Peyer's patch (tissue), 4 donors: ENCODE measurements at regions not wholly inside any gene's neighbourhood (a gene's known extent, or its start where the extent isn't known, plus 50 kb on each side); places are given as distances from the start of the nearest gene placed in this dataset.

Experiments used
- POLR2A ChIP-seq, 2 donors: fragments of 450-650 bp; IDR thresholded peaks; one replicate each; pipeline ENCODE4 v1.5.1; 2017; ENCODE audit warnings: antibody characterized with exemption in 2 of 2, mild to moderate bottlenecking in 2 of 2, moderate library complexity in 2 of 2
- TF ChIP-seq, protein P1 (sequence below), 6 experiments: fragments of 450-650 bp in 4 of 6; fragments of 200-600 bp in 2 of 6; sonication (generic) in 1 of 6; IDR thresholded peaks; one replicate each; pipeline ENCODE4 v1.5.1; 2017 to 2019; ENCODE audit warnings: antibody characterized with exemption in 6 of 6, mild to moderate bottlenecking in 3 of 6, moderate library complexity in 1 of 6

DNA sequence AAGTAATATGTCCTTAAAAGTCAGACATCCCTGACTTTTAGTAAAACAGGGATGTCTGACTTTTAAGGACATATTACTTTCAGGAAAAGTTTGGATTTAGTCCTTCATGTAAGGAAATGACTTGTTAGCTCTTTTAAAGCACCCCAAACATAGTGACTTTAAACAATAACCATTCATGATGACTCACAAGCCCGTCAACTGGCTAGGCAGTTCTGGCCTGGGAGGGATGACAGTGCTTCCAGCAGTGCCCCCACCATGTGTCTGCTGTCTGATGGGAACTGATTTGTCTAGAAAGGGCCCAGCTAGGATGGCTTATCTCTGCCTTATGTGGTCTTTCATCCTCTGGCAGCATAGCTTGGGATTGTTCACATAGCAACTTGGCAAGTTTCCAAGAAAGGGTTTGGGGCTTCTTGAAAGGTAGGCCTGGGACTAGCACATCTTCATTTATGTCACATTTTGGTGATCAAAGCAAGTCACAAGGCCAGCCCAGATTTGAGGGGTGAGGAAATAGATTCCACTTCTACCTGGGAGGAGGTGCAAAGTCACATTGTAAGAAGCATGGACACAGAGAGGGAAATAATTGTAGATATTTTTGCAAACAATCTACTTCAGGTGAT is 143.5 kb downstream of the C1orf94 start:
- TF ChIP-seq, protein P1, sequence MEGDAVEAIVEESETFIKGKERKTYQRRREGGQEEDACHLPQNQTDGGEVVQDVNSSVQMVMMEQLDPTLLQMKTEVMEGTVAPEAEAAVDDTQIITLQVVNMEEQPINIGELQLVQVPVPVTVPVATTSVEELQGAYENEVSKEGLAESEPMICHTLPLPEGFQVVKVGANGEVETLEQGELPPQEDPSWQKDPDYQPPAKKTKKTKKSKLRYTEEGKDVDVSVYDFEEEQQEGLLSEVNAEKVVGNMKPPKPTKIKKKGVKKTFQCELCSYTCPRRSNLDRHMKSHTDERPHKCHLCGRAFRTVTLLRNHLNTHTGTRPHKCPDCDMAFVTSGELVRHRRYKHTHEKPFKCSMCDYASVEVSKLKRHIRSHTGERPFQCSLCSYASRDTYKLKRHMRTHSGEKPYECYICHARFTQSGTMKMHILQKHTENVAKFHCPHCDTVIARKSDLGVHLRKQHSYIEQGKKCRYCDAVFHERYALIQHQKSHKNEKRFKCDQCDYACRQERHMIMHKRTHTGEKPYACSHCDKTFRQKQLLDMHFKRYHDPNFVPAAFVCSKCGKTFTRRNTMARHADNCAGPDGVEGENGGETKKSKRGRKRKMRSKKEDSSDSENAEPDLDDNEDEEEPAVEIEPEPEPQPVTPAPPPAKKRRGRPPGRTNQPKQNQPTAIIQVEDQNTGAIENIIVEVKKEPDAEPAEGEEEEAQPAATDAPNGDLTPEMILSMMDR (IDR thresholded peaks at IDR 0.05): no peak
- TF ChIP-seq POLR2A (IDR thresholded peaks at IDR 0.05): no peak
